CD1c-positive myeloid dendritic cell (primary cell): ENCODE measurements at regions not wholly inside any gene's neighbourhood (a gene's known extent, or its start where the extent isn't known, plus 50 kb on each side); places are given as distances from the start of the nearest gene placed in this dataset.
"Not testable (repeated sequence)": the region's sequence is repeated elsewhere in the genome, so short reads cannot be mapped to it uniquely, and the experiment has no call there.

Experiments
- DNase-seq: peaks from one replicate; pipeline ENCODE4 v3.0.0-alpha.2; 2016; ENCODE audit errors: extremely low spot score

- DNase-seq, result no peak
Measured at GRCh38 chrX:50967736-50968135, 57.2 kb downstream of the BMP15 start.

GRCh38 chrX:50968871-50969635 is 58.5 kb downstream of the BMP15 start:
- DNase-seq, result not testable (repeated sequence)

GRCh38 chrX:50971395-50971794 is 60.9 kb downstream of the BMP15 start:
- peak; percentile 16 for DNase-seq

- peak; percentile 4 for DNase-seq
Measured at GRCh38 chrX:50973199-50973598, 62.7 kb downstream of the BMP15 start.

DNA sequence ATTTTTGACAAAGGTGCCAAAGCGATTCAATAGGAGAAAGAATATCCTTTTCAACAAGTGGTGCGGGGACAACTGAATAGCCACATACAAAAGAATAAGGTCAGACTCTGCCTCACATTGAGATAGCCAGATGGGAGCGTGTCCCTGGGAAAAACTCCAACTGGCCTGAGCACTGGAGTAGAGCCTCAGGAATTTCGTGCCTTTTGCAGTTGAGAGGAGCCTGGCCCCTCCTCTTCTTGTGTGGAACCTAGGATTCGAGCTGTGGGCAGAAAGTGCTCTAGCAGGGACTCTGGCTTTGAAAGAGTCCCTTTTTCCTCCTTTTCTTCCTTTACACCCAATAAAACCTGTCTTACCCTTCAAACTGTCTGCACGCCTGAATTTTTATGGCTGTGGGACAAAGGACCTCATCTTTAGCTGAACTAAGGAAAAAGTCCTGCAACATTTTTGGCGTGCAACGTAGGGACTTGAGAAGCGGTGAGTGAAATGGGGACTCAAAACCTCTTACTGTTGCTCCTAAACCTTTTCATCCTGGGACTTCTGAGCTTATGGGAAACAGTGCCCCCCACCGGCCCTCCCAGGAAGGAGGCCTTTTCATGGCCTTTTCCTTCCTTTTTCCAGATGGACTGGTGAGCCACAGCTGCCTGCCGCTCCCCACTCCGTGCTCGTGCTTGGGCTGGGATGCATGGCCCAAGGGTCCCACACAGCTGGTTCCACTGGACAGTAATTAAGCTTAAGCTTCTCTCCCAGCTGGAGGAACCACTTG is 68.6 kb downstream of the BMP15 start:
- DNase-seq, result no peak

DNA sequence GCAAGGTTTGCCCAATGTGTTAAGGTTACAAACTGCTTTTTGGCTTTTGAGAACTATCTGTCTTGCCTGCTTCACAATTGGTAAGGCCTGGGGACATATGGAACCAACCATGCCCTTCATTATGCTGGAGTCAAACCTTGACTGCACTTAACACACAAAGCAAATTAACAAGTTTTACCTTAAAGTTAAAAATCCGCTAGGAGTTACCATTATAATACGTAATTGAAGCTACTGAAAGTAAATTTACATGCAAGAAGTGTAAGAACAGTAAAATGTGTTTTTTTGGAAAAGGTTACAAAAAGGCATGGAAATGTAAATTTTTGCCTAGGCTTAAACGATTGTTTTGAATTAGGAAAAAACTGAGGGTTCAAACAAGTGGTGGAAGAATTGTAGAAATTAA is 69.7 kb downstream of the BMP15 start:
- no peak for DNase-seq

DNA sequence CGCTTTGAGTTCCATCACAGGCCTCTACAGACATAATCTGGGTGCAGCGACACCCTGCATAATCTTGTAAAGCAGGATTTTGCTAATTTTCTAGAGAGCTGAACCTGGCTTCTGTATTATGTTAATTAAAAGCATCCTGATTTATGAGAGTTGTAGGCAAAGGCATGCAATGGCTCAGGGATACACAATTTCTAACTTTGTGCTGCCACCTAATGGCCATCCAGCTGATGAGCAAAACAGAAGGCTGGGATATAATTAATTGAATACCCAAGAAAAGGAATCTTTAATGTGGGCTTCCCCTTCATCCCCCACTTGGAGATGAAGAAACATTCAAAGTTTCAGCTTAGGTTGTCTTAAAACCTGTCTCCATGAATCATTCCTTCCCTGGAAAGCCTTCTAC is 78.1 kb downstream of the BMP15 start:
- DNase-seq, result peak; percentile 1

DNA sequence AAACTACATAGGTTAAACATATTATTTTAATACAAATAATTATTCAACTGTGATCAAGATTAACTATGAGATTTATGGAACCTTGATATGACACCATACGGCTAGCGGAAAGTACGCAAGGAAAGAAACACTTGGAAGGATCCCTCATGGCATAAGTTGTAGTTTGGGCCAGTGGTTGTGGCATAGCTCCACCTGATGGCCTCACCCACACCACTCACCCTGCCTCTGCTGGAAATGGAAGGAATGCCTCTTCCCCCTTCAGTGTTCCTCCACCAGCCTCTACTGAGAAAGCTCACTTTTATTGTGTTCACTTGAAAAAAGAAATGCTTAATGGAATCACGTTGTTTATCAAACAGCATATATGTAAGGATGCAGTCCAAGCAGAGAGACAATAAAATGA is 86.4 kb downstream of the BMP15 start:
- DNase-seq, result no peak

GRCh38 chrX:51000384-51000783 is 89.8 kb downstream of the BMP15 start:
- DNase-seq, result not testable (repeated sequence)

GRCh38 chrX:51001733-51002632 is 91.4 kb downstream of the BMP15 start:
- not testable (repeated sequence) for DNase-seq

DNA sequence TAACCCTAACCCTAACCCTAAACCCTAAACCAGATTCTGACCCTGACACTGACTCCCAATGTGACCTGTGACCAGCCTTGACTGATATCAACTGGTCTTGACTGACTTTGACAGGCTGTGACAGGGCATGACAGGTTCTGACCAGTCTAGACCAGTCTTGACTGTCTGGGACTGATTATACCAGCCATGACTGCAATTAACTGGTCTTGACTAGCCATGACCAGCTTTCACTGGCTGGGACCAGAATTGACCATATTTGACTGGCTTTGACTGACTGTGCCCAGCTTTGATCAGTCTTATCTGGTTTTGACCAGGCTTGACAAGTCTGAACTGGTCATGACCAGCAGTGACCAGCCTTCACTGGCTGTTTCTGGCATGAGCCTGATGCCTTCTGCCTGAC is 95.5 kb downstream of the BMP15 start:
- DNase-seq, result no peak

GRCh38 chrX:51024106-51024696 is 113.7 kb downstream of the BMP15 start:
- no peak for DNase-seq

DNA sequence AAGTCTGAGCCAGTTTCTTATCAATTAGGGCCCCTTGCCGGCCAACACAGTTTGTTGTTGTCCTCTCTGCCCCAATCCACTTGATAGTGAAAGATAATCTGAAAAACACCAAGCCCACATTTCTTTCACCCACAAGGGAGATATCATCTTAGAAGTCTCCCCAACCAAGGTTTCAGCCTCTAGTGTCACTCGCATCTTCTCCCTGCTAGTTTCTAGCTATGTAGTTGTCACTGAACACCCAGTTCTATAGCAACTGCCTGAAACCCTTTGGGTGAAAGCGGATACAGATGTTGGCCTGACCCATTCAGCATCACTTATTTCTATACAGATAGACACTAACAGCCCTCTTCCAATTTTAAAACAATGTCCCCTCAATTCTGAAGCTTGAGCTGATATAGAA is 116.3 kb downstream of the BMP15 start:
- no peak for DNase-seq

- DNase-seq, result no peak
Measured at GRCh38 chrX:51035746-51036145, 125.2 kb downstream of the BMP15 start.

- DNase-seq, result no peak
Measured at GRCh38 chrX:51047950-51048349, 137.4 kb downstream of the BMP15 start.

- no peak for DNase-seq
Measured at GRCh38 chrX:51053741-51054140, 143.2 kb downstream of the BMP15 start.

DNA sequence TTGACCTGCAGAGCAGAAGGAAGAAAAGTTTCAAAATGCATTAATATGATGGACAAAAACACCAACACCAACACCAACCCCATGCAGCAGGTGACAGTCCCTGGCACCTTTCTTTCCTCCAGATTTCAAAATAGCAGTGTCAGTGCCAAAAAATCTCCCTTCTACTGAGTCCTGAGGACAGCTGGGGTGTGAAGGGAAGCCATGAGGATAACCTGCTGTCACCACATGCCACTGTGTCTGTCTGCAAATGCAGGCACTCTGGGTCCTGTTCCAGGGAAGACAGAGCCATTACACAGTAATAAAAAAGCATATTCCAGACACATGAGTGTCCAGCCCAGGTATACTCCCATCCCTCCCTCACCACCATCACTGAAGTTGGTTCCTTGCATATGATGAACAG is 187.5 kb downstream of the BMP15 start:
- no peak for DNase-seq

- DNase-seq, result not testable (repeated sequence)
Measured at GRCh38 chrX:51119058-51119926, 208.8 kb downstream of the BMP15 start.

DNA sequence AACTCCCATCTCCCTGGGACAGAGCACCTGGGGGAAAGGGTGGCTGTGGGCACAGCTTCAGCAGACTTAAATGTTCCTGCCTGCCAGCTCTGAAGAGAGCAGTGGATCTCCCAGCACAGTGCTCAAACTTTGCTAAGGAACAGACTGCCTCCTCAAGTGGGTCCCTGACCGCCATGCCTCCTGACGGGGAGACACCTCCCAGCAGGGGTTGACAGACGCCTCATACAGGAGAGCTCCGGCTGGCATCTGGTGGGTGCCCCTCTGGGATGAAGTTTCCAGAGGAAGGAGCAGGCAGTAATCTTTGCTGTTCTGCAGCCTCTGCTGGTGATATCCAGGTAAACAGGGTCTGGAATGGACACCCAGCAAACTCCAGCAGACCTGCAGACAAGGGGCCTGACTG is 206.9 kb upstream of the NUDT10 start:
- not testable (repeated sequence) for DNase-seq

DNA sequence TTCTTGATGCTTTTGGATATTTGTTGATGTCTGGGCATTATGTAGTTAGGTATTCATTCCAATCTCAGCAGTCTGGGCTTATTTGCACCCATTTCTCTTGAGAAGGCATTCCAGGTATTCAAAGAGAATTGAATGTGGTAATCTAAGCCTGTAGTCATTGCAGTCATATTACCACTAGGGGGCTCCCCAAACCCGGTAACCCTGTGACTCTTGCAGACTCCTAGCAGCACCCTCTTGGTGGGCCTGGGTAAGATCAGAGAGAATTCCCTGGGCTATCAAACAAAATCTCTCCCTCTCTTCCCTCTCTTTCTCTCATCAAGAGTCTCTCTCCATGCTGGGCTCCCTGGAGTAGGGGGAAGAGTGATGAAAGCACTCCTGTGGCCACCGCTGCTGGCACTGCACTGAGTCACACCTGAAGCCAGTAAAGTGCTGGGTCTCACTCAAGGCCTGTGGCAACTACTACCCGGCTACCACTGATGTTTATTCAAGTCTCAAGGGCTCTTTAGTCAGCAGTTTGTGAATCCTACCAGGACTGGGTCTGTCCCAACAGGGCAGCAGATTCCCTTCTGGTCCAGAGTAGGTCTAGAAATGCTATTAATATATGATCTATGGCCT is 187.7 kb upstream of the NUDT10 start:
- DNase-seq, result peak; percentile 6
